SK-N-SH (cell line): ENCODE measurements at regions not wholly inside any gene's neighbourhood (a gene's known extent, or its start where the extent isn't known, plus 50 kb on each side); places are given as distances from the start of the nearest gene placed in this dataset.

Experiments used
- CTCF ChIA-PET: fragments of 300-600, 350-600 bp; formaldehyde crosslinking; extraction: SDS; loops from one replicate; lab custom pipeline; 2021; lab: Yijun Ruan, JAX
- POLR2A ChIA-PET: fragments of 350-600 bp; sonication (Branson Sonifier 250); formaldehyde crosslinking; extraction: SDS; loops from one replicate; lab custom pipeline; 2020; ENCODE audit warnings: antibody characterized with exemption, inconsistent platforms; lab: Yijun Ruan, JAX
- DNase-seq: peaks from one replicate; pipeline ENCODE4 v3.0.0; 2012
- H2AFZ ChIP-seq: fragments of 200-600 bp; sonication (generic); 2 replicates; pipeline ENCODE4 v1.8.1; 2016; ENCODE audit warnings: antibody characterized with exemption, mild to moderate bottlenecking, low read depth
- H3F3A ChIP-seq: fragments of 200-600 bp; sonication (generic); replicated peaks from 2 replicates; pipeline ENCODE3; 2016; ENCODE audit warnings: antibody characterized with exemption, mild to moderate bottlenecking; ENCODE audit not compliant: insufficient read depth
- H3K27ac ChIP-seq, 2 experiments: fragments of 200-500 bp in 1 of 2; fragments of 200-600 bp in 1 of 2; sonication (Bioruptor generic) in 1 of 2; sonication (generic), shearing (Covaris generic) in 1 of 2; 2 replicates each; pipeline versions ENCODE4 v1.5.1 to v1.6.1; 2014 to 2016; ENCODE audit warnings: low read depth in 2 of 2, inconsistent platforms in 1 of 2, low read length in 1 of 2, mild to moderate bottlenecking in 1 of 2, mixed read lengths in 1 of 2
- H3K27me3 ChIP-seq: fragments of 200-600 bp; sonication (generic), shearing (Covaris generic); 2 replicates; pipeline ENCODE4 v1.6.1; 2016; ENCODE audit warnings: mixed run types; ENCODE audit not compliant: insufficient read depth
- H3K36me3 ChIP-seq, 2 experiments: fragments of 200-500 bp in 1 of 2; fragments of 200-600 bp in 1 of 2; sonication (Bioruptor generic) in 1 of 2; sonication (generic) in 1 of 2; replicated peaks in 1 of 2; 2 replicates each; pipeline versions ENCODE3 to v1.5.1; 2014 to 2016; ENCODE audit warnings: low read length in 1 of 2, mild to moderate bottlenecking in 1 of 2; ENCODE audit not compliant: insufficient read depth in 2 of 2, control insufficient read depth in 1 of 2
- H3K4me1 ChIP-seq, 2 experiments: fragments of 200-500 bp in 1 of 2; fragments of 200-600 bp in 1 of 2; sonication (Bioruptor generic) in 1 of 2; sonication (generic), shearing (Covaris generic) in 1 of 2; 2 replicates each; pipeline versions ENCODE4 v1.5.1 to v1.6.1; 2014 to 2016; ENCODE audit warnings: low read depth in 1 of 2, low read length in 1 of 2, mixed run types in 1 of 2; ENCODE audit not compliant: insufficient read depth in 2 of 2, control insufficient read depth in 1 of 2
- H3K4me2 ChIP-seq: fragments of 200-600 bp; sonication (generic), shearing (Covaris generic); 2 replicates; pipeline ENCODE4 v1.6.1; 2017; ENCODE audit warnings: mixed run types
- H3K4me3 ChIP-seq, 2 experiments: fragments of 200-500 bp in 1 of 2; fragments of 200-600 bp in 1 of 2; sonication (Bioruptor generic) in 1 of 2; sonication (generic), shearing (Covaris generic) in 1 of 2; 2 replicates each; pipeline versions ENCODE4 v1.5.1 to v1.8.1; 2014 to 2016; ENCODE audit warnings: low read depth in 2 of 2, inconsistent platforms in 1 of 2, low read length in 1 of 2, mild to moderate bottlenecking in 1 of 2, mixed read lengths in 1 of 2, moderate library complexity in 1 of 2
- H3K79me2 ChIP-seq: fragments of 200-600 bp; sonication (generic); 2 replicates; pipeline ENCODE4 v1.8.1; 2017; ENCODE audit warnings: mild to moderate bottlenecking; ENCODE audit not compliant: insufficient read depth
- H3K9ac ChIP-seq: fragments of 200-600 bp; sonication (generic); 2 replicates; pipeline ENCODE4 v1.6.1; 2017; ENCODE audit warnings: mixed run types
- H3K9me2 ChIP-seq: fragments of 200-600 bp; sonication (generic); 2 replicates; pipeline ENCODE4 v1.6.1; 2017; ENCODE audit warnings: mixed run types
- H3K9me3 ChIP-seq: fragments of 200-600 bp; sonication (generic); 2 replicates; pipeline ENCODE4 v1.6.1; 2017; ENCODE audit warnings: mixed run types, mild to moderate bottlenecking, moderate library complexity
- H4K20me1 ChIP-seq: fragments of 200-600 bp; sonication (generic); 2 replicates; pipeline ENCODE4 v1.6.1; 2017; ENCODE audit warnings: mild to moderate bottlenecking, mixed run types; ENCODE audit not compliant: insufficient read depth
- ELF1 ChIP-seq: IDR thresholded peaks from 2 replicates; pipeline ENCODE4 v1.4.0; 2012
- EZH2phosphoT487 ChIP-seq: fragments of 200-600 bp; sonication (generic); IDR thresholded peaks from 2 replicates; pipeline ENCODE4 v1.6.1; 2017; ENCODE audit warnings: low read depth, mixed run types, mild to moderate bottlenecking, antibody characterized with exemption, moderate library complexity, borderline replicate concordance
- FOXM1 ChIP-seq: IDR thresholded peaks from 2 replicates; pipeline ENCODE4 v1.4.0; 2012; ENCODE audit warnings: low read depth, mild to moderate bottlenecking
- GATA2 ChIP-seq: sonication (generic); formaldehyde crosslinking; IDR thresholded peaks from 2 replicates; pipeline ENCODE4 v1.5.0; 2020; ENCODE audit warnings: mild to moderate bottlenecking, missing genetic modification reagents
- MXI1 ChIP-seq: IDR thresholded peaks from 2 replicates; pipeline ENCODE4 v1.6.1; 2012; ENCODE audit warnings: mild to moderate bottlenecking, low read depth, low read length, improper control_type of control experiment
- NFIC ChIP-seq: IDR thresholded peaks from 2 replicates; pipeline ENCODE4 v1.4.0; 2012; ENCODE audit warnings: borderline replicate concordance
- NRF1 ChIP-seq: IDR thresholded peaks from 2 replicates; pipeline ENCODE4 v1.6.1; 2012; ENCODE audit warnings: low read depth, mild to moderate bottlenecking, low read length
- POLR2AphosphoS5 ChIP-seq: IDR thresholded peaks from 2 replicates; pipeline ENCODE4 v1.6.1; 2012; ENCODE audit warnings: low read depth, low read length
- RCOR1 ChIP-seq: fragments of 150-350 bp; IDR thresholded peaks from 2 replicates; pipeline ENCODE4 v1.6.1; 2017; ENCODE audit warnings: antibody characterized with exemption, low read length
- RFX5 ChIP-seq: IDR thresholded peaks from 2 replicates; pipeline ENCODE4 v1.6.1; 2012; ENCODE audit warnings: mild to moderate bottlenecking, improper control_type of control experiment, low read length
- SMC3 ChIP-seq: IDR thresholded peaks from 2 replicates; pipeline ENCODE4 v1.6.1; 2012; ENCODE audit warnings: low read depth, low read length, improper control_type of control experiment
- TAF1 ChIP-seq: IDR thresholded peaks from 2 replicates; pipeline ENCODE4 v1.6.1; 2012; ENCODE audit warnings: low read depth, mild to moderate bottlenecking, low read length, moderate library complexity, borderline replicate concordance
- TCF12 ChIP-seq: IDR thresholded peaks from 2 replicates; pipeline ENCODE4 v1.4.0; 2012
- YY1 ChIP-seq: IDR thresholded peaks from 2 replicates; pipeline ENCODE4 v1.4.0; 2012; ENCODE audit warnings: low read depth, mild to moderate bottlenecking
- WGBS: methylation state at CpG from one replicate; pipeline ENCODE4 v1.1.6; 2017; ENCODE audit warnings: low lambda C conversion rate; 5-methylcytosine and 5-hydroxymethylcytosine counted together
- TF ChIP-seq, protein P1 (sequence below): IDR thresholded peaks from 2 replicates; pipeline ENCODE4 v1.6.1; 2012; ENCODE audit warnings: mild to moderate bottlenecking, low read depth, low read length, moderate library complexity
- TF ChIP-seq, protein P2 (sequence below): fragments of 150-350 bp; IDR thresholded peaks from 2 replicates; pipeline ENCODE4 v1.6.1; 2017; ENCODE audit warnings: antibody characterized with exemption, low read length, low read depth, borderline replicate concordance
- TF ChIP-seq, protein P3 (sequence below): fragments of 200-600 bp; sonication (generic); IDR thresholded peaks from 2 replicates; pipeline ENCODE4 v1.6.1; 2017; ENCODE audit warnings: antibody characterized with exemption, mild to moderate bottlenecking, moderate library complexity

DNA sequence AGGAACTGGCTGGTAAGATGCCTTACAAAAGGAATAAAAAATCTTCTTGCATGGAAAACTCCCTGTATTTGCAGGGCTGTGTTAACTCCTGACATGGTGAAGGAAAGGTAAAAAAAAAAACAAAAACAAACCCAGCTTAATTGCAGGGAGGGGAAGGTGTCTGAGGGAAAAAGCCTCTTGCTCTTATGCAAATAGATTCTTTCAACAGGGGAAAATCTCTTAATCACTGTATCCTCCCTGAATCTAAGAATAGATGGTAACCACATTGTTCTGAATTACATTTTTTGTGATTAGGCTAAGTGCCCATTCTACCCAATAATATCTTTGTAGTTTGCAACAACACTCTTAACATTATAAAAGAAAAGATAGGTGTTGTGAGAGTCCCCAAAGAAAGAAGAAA lies 172.6 kb downstream of the RBM46 start (continued):
- TF ChIP-seq, protein P1, sequence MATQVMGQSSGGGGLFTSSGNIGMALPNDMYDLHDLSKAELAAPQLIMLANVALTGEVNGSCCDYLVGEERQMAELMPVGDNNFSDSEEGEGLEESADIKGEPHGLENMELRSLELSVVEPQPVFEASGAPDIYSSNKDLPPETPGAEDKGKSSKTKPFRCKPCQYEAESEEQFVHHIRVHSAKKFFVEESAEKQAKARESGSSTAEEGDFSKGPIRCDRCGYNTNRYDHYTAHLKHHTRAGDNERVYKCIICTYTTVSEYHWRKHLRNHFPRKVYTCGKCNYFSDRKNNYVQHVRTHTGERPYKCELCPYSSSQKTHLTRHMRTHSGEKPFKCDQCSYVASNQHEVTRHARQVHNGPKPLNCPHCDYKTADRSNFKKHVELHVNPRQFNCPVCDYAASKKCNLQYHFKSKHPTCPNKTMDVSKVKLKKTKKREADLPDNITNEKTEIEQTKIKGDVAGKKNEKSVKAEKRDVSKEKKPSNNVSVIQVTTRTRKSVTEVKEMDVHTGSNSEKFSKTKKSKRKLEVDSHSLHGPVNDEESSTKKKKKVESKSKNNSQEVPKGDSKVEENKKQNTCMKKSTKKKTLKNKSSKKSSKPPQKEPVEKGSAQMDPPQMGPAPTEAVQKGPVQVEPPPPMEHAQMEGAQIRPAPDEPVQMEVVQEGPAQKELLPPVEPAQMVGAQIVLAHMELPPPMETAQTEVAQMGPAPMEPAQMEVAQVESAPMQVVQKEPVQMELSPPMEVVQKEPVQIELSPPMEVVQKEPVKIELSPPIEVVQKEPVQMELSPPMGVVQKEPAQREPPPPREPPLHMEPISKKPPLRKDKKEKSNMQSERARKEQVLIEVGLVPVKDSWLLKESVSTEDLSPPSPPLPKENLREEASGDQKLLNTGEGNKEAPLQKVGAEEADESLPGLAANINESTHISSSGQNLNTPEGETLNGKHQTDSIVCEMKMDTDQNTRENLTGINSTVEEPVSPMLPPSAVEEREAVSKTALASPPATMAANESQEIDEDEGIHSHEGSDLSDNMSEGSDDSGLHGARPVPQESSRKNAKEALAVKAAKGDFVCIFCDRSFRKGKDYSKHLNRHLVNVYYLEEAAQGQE: no peak
- no peak for TF ChIP-seq MXI1
- no peak for TF ChIP-seq TCF12
- TF ChIP-seq FOXM1: no peak
- no peak for TF ChIP-seq RFX5
- no peak for TF ChIP-seq NFIC
- no peak for TF ChIP-seq GATA2 (CRISPR knock-in tag)
- no peak for TF ChIP-seq RCOR1
- TF ChIP-seq TAF1: no peak

DNA sequence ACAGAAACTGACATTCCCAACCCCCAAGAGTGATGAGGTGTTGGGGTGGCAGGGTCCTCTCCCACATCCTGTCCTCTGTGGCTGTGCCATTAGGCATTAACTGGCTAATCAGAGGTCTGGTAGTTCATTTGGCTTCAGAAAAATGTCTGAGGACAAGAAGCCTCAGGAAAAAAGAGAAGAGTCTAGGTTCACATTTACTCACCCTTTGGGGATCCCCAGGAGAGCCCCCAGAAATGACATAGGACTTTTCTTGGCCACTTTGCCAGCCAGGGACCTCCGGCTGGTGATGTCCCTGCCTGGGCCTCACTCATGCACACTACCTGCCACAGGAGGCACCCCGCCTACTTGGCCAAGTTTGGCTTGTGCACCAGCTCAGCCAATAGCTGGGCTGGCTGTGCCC lies 173.0 kb downstream of the RBM46 start:
- no peak for DNase-seq
- no peaks in the 10 kb centered on the region for H4K20me1 ChIP-seq
- no peak overlapping the region for H2AFZ ChIP-seq
- ChIA-PET POLR2A (no interaction called here), CTCF (no interaction called here)
- no peaks in the 10 kb centered on the region for H3K79me2 ChIP-seq
- H3K4me2 ChIP-seq: no peak overlapping the region
- no peak overlapping the region for H3K4me3 ChIP-seq
- no peak overlapping the region for H3K27ac ChIP-seq
- peaks cover 0 to 3% of the 10 kb centered on the region in 2 experiments; a peak in 1 of 4 replicates for H3K4me1 ChIP-seq
- no peaks in the 10 kb centered on the region for H3F3A ChIP-seq
- H3K9me2 ChIP-seq: no peaks in the 10 kb centered on the region
- H3K27me3 ChIP-seq: no peaks in the 10 kb centered on the region
- 20% methylated on average over 2 of the region's 2 CpGs for WGBS
- H3K36me3 ChIP-seq: no peaks in the 10 kb centered on the region
- H3K9me3 ChIP-seq: 0 out of 2 replicates have a peak, but pooled peaks cover 6% of the 10 kb centered on the region
- no peak overlapping the region for H3K9ac ChIP-seq
- TF ChIP-seq POLR2AphosphoS5 (no peak), NRF1 (no peak)
- TF ChIP-seq, all 33 proteins: peak for 0

DNA sequence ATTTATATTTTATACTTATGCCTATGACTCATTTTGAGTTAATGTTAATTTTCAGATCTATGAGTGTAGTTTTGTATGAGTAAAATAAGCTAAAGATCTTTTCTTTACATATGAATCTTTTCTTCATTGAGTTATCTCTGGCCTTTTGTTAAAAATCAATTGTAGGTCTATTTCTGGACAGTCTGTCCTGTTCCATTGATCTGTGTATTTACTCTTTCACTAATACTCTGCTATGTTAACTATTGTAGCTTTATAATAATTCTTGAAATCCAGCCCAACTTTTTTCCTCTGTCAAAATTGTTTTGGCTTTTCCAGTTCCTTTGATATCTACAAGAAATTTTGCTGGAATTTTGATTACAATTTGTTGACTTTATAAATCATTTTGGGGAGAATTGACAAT lies 177.0 kb downstream of the RBM46 start:
- TF ChIP-seq, protein P2, sequence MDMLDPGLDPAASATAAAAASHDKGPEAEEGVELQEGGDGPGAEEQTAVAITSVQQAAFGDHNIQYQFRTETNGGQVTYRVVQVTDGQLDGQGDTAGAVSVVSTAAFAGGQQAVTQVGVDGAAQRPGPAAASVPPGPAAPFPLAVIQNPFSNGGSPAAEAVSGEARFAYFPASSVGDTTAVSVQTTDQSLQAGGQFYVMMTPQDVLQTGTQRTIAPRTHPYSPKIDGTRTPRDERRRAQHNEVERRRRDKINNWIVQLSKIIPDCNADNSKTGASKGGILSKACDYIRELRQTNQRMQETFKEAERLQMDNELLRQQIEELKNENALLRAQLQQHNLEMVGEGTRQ: no peak
- TF ChIP-seq TAF1 (no peak), RFX5 (no peak), NRF1 (no peak), EZH2phosphoT487 (no peak), ELF1 (no peak), YY1 (no peak), SMC3 (no peak)
- TF ChIP-seq, protein P3, sequence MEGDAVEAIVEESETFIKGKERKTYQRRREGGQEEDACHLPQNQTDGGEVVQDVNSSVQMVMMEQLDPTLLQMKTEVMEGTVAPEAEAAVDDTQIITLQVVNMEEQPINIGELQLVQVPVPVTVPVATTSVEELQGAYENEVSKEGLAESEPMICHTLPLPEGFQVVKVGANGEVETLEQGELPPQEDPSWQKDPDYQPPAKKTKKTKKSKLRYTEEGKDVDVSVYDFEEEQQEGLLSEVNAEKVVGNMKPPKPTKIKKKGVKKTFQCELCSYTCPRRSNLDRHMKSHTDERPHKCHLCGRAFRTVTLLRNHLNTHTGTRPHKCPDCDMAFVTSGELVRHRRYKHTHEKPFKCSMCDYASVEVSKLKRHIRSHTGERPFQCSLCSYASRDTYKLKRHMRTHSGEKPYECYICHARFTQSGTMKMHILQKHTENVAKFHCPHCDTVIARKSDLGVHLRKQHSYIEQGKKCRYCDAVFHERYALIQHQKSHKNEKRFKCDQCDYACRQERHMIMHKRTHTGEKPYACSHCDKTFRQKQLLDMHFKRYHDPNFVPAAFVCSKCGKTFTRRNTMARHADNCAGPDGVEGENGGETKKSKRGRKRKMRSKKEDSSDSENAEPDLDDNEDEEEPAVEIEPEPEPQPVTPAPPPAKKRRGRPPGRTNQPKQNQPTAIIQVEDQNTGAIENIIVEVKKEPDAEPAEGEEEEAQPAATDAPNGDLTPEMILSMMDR: no peak
- H3F3A ChIP-seq: no peaks in the 10 kb centered on the region
- 0 out of 2 replicates have a peak, but pooled peaks cover 6% of the 10 kb centered on the region for H3K9me3 ChIP-seq
- no peak for DNase-seq
- no peak overlapping the region for H2AFZ ChIP-seq
- POLR2A ChIA-PET: no interaction called here
- H3K4me3 ChIP-seq: no peak overlapping the region
- no peaks in the 10 kb centered on the region for H4K20me1 ChIP-seq
- H3K79me2 ChIP-seq: no peaks in the 10 kb centered on the region
- H3K27ac ChIP-seq: no peak overlapping the region
- CTCF ChIA-PET: no interaction called here
- H3K4me2 ChIP-seq: no peak overlapping the region
- peaks cover 0 to 3% of the 10 kb centered on the region in 2 experiments; a peak in 1 of 4 replicates for H3K4me1 ChIP-seq
- no peaks in the 10 kb centered on the region for H3K9me2 ChIP-seq
- no peaks in the 10 kb centered on the region for H3K36me3 ChIP-seq
- H3K9ac ChIP-seq: no peak overlapping the region
- no peaks in the 10 kb centered on the region for H3K27me3 ChIP-seq
